Smooth muscle cell (in vitro differentiated cells): ENCODE measurements at regions not wholly inside any gene's neighbourhood (a gene's known extent, or its start where the extent isn't known, plus 50 kb on each side); places are given as distances from the start of the nearest gene placed in this dataset.
A peak's percentile ranks its signal among the peaks of the same experiment; 100 is the strongest.

ENCODE experiments used
- DNase-seq: peaks from one replicate; lab custom pipeline; 2025; ENCODE audit not compliant: unreplicated experiment; lab: John Stamatoyannopoulos, UW
- H2AFZ ChIP-seq: fragments of 200-600 bp; sonication (generic); 2 replicates; pipeline ENCODE4 v1.6.0; 2016; ENCODE audit warnings: antibody characterized with exemption, low read depth, mild to moderate bottlenecking
- H3F3A ChIP-seq: fragments of 200-600 bp; sonication (generic); 2 replicates; pipeline ENCODE4 v1.6.0; 2017; ENCODE audit warnings: antibody characterized with exemption, low read depth
- H3K27ac ChIP-seq: fragments of 200-600 bp; sonication (generic); 2 replicates; pipeline ENCODE4 v1.5.1; 2016; ENCODE audit warnings: low read depth, mild to moderate bottlenecking
- H3K27me3 ChIP-seq: fragments of 200-600 bp; sonication (generic); 2 replicates; pipeline ENCODE4 v1.6.1; 2016; ENCODE audit warnings: low read depth, mild to moderate bottlenecking
- H3K36me3 ChIP-seq: fragments of 200-600 bp; sonication (generic); 2 replicates; pipeline ENCODE4 v1.5.1; 2016; ENCODE audit warnings: low read depth
- H3K4me1 ChIP-seq: fragments of 200-600 bp; sonication (generic); 2 replicates; pipeline ENCODE4 v1.5.1; 2016; ENCODE audit warnings: low read depth
- H3K4me2 ChIP-seq: fragments of 200-600 bp; sonication (generic); 2 replicates; pipeline ENCODE4 v1.6.0; 2016; ENCODE audit warnings: mild to moderate bottlenecking
- H3K4me3 ChIP-seq: fragments of 200-600 bp; sonication (generic); 2 replicates; pipeline ENCODE4 v1.5.1; 2016; ENCODE audit warnings: mild to moderate bottlenecking
- H3K79me2 ChIP-seq: fragments of 200-600 bp; sonication (generic); 2 replicates; pipeline ENCODE4 v1.6.0; 2016; ENCODE audit warnings: low read depth, mild to moderate bottlenecking
- H3K9ac ChIP-seq: fragments of 200-600 bp; sonication (generic); 2 replicates; pipeline ENCODE4 v1.6.0; 2016; ENCODE audit warnings: low read depth
- H3K9me3 ChIP-seq: fragments of 200-600 bp; sonication (generic); replicated peaks from 2 replicates; pipeline ENCODE4 v1.5.1; 2016; ENCODE audit warnings: low read depth
- H4K20me1 ChIP-seq: fragments of 200-600 bp; sonication (generic); 2 replicates; pipeline ENCODE4 v1.6.0; 2016; ENCODE audit warnings: low read depth
- WGBS: methylation state at CpG from one replicate; pipeline ENCODE4 v1.1.7; 2016; ENCODE audit warnings: low lambda C conversion rate; 5-methylcytosine and 5-hydroxymethylcytosine counted together
- TF ChIP-seq, protein P1 (sequence below): fragments of 200-600 bp; sonication (generic); IDR thresholded peaks from 2 replicates; pipeline ENCODE4 v1.5.1; 2017; ENCODE audit warnings: borderline replicate concordance, mild to moderate bottlenecking, antibody characterized with exemption; ENCODE audit not compliant: insufficient read depth, poor library complexity, severe bottlenecking

DNA sequence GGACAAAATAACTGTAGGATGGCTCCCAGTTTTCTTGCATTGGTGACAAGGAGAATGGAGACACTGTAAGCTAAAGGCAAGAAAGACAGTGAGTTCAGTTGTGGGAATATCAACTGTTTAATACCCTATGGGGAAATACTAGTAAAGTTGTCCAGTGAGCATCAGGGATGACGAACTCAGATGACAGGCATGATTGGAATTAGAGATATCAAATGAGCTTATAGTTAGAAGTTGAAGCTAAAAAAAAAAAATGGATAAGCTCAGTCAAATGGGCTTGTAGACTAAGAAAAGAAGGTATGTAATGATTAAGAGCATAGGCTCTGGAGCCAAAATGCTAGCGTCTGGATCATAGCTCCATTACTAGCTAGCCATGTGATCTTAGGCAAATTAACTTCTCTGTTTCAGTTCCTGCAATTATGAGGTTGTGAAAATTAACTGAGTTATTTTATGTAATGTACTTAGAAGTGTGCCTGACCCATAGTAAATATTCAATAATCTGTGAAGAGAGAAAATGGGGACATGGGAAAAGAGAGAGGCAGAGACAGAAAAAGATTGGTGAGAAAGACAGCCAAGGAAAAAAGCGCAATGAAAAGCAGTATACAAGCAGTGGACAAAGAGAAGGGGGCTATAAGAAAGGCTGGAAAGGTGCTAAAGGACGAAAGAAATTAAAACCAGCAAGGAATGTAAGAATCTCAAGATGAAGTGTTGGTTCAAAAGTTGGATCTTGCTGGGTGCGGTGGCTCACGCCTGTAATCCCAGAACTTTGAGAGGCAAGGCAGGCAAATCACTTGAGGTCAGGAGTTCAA lies 95.7 kb upstream of the SLC39A10 start:
- H3K79me2 ChIP-seq = no peaks in the 10 kb centered on the region
- H3K9me3 ChIP-seq = no peaks in the 10 kb centered on the region
- peak overlapping the region; percentile 46 for H2AFZ ChIP-seq
- no peaks in the 10 kb centered on the region for H3K36me3 ChIP-seq
- no peaks in the 10 kb centered on the region for H4K20me1 ChIP-seq
- peak overlapping the region; percentile 75 for H3K4me2 ChIP-seq
- no peak overlapping the region for H3K4me3 ChIP-seq
- H3K4me1 ChIP-seq = peaks cover 3% of the 10 kb centered on the region
- H3F3A ChIP-seq = no peaks in the 10 kb centered on the region
- 72% methylated on average over 6 of the region's 6 CpGs for WGBS
- TF ChIP-seq, protein P1, sequence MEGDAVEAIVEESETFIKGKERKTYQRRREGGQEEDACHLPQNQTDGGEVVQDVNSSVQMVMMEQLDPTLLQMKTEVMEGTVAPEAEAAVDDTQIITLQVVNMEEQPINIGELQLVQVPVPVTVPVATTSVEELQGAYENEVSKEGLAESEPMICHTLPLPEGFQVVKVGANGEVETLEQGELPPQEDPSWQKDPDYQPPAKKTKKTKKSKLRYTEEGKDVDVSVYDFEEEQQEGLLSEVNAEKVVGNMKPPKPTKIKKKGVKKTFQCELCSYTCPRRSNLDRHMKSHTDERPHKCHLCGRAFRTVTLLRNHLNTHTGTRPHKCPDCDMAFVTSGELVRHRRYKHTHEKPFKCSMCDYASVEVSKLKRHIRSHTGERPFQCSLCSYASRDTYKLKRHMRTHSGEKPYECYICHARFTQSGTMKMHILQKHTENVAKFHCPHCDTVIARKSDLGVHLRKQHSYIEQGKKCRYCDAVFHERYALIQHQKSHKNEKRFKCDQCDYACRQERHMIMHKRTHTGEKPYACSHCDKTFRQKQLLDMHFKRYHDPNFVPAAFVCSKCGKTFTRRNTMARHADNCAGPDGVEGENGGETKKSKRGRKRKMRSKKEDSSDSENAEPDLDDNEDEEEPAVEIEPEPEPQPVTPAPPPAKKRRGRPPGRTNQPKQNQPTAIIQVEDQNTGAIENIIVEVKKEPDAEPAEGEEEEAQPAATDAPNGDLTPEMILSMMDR = no peak
- no peaks in the 10 kb centered on the region for H3K27me3 ChIP-seq
- DNase-seq = no peak
- peak overlapping the region; percentile 90 for H3K27ac ChIP-seq
- H3K9ac ChIP-seq = peak overlapping the region; percentile 48

DNA sequence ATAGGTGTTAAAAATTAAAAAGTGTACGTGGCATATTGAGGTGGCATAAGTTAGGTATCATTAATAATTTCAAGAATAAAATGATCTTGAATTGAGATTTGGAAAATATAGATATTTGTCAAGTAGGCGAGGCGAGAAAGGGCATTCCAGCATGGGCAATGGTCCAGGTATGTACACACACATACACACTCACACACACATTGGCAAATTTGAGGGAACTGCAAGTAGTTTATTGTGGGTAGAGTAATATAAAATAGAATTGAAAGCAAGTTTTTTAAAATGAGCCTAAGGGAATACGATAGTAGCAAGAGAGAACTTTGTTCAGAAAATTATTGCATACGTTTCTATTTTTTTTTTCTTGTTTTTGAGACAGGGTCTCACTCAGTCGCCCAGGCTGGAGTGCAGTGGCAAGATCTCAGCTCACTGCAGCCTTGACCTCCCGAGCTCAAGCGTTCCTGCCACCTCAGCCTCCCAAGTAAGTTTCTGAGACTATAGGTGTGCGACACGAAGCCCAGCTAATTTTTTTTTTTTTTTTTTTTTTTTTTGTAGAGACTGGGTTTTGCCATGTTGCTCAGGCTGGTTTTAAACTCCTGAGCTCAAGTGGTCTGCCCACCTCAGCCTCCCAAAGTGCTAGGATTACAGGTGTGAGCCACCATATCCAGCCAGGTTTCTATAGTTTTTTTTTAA lies 96.7 kb upstream of the SLC39A10 start:
- Histone ChIP-seq H2AFZ (no peak overlapping the region), H3K4me2 (peak overlapping the region; percentile 75), H3K9me3 (no peaks in the 10 kb centered on the region), H3K9ac (no peak overlapping the region), H3K27me3 (no peaks in the 10 kb centered on the region), H3K27ac (peak overlapping the region; percentile 90), H3K36me3 (no peaks in the 10 kb centered on the region), H3K4me1 (peaks cover 3% of the 10 kb centered on the region), H3F3A (no peaks in the 10 kb centered on the region), H3K4me3 (no peak overlapping the region), H3K79me2 (no peaks in the 10 kb centered on the region), H4K20me1 (no peaks in the 10 kb centered on the region)
- TF ChIP-seq, protein P1 = no peak
- no peak for DNase-seq
- WGBS = 86% methylated on average over 10 of the region's 10 CpGs

- Histone ChIP-seq H2AFZ (no peak overlapping the region), H4K20me1 (no peaks in the 10 kb centered on the region), H3K9ac (no peak overlapping the region), H3K9me3 (no peaks in the 10 kb centered on the region), H3K36me3 (no peaks in the 10 kb centered on the region), H3K27me3 (no peaks in the 10 kb centered on the region), H3K4me2 (peak overlapping the region; percentile 3), H3K79me2 (no peaks in the 10 kb centered on the region), H3K27ac (peak overlapping the region; percentile 90), H3K4me1 (peaks cover 3% of the 10 kb centered on the region), H3K4me3 (no peak overlapping the region), H3F3A (no peaks in the 10 kb centered on the region)
- WGBS = 39% methylated on average over 5 of the region's 5 CpGs
- TF ChIP-seq, protein P1 = no peak
- DNase-seq = no peak
Measured at GRCh38 chr2:195559431-195559914, 97.6 kb upstream of the SLC39A10 start.
